ENCODE measurements at regions not wholly inside any gene's neighbourhood (a gene's known extent, or its start where the extent isn't known, plus 50 kb on each side); places are given as distances from the start of the nearest gene placed in this dataset.
"Not testable (repeated sequence)": the region's sequence is repeated elsewhere in the genome, so short reads cannot be mapped to it uniquely, and the experiment has no call there.

- no peak for DNase-seq (ENCODE audit: extremely low read depth, low read depth)
- TF ChIP-seq CTCF (IDR thresholded peaks at IDR 0.05; ENCODE audit: low read depth, low read length): no peak
Observed at GRCh38 chr12:91877022-91877421, 268.6 kb downstream of the BTG1 start.

DNA sequence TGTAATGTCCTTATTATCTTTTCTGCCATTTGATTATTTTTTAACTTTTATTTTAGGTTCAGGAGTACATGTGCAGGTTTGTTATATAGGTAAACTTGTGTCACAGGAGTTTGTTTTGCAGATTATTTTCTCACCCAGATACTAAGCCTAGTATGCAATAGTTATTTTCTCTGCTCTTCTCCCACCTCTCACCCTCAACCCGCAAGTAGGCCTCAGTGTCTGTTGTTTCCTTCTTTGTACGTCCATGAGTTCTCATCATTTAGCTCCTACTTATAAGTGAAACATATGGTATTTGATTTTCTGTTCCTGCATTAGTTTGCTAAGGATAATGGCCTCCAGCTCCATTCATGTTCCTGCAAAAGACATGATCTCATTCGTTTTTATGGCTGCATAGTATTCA, 270.0 kb downstream of the BTG1 start:
- DNase-seq (ENCODE audit: extremely low read depth, low read depth): not testable (repeated sequence)

- no peak for TF ChIP-seq CTCF (IDR thresholded peaks at IDR 0.05; ENCODE audit: low read depth, low read length)
- no peak for DNase-seq (ENCODE audit: extremely low read depth, low read depth)
Observed at GRCh38 chr12:91874086-91874865, 271.4 kb downstream of the BTG1 start.

DNA sequence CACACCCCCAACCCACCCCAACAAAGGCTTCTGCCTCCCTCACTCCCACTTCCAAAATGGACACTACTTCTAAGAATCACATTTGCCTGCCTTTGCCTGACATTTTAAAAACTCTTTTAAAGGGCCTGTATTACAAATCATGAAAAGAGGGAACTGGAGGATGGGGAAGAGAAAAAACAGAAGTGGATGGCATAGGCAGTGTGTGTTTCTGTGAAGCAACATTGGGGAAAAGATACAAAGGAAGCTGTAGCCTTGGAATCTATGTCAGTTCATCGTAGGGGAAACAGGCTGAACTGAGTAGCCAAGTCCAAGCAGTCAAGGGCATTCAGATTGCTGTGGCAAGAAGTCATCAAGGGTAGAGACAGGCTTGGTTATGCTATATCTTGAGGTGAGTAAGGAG, 273.9 kb downstream of the BTG1 start:
- DNase-seq (ENCODE audit: extremely low read depth, low read depth): no peak
- TF ChIP-seq CTCF (IDR thresholded peaks at IDR 0.05; ENCODE audit: low read depth, low read length): no peak

DNA sequence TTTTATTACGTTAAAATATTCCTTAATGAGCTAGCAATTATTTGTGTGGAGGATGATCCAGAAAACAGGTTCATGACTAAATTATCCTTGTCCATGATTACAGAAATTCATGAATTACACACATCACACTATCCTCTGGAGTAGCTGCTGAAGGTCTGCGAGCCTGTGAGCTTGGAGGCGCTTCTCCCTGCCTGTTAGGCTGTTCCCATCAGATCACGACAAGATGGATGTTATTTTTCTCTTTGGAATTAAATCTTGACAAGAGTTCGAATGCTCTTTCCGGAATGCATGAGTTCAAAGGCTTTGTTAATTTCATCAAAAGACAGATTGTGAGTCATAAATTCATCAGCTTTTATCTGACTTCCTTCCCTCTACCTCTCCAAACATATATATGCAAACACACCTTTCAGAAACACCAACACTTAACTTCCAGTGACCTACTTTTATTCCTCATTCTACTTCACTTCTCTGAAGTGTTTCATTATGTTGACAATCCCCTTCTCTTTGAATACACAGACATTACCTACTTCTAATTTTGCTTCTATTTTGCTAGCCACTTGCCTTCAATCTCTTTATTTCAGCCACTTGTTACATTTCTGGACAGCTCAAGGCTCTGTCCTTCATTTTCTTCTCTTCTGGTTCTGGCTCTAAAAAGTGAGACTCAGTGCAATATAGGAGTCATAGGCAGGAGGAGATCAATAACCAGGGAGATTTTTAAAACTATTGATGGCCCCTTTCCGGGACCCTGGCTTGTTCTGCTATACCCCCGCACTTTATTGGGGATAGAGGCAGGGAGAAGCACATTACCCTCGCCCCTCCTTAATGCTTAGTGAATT, 274.6 kb downstream of the BTG1 start:
- no peak for TF ChIP-seq CTCF (IDR thresholded peaks at IDR 0.05; ENCODE audit: low read depth, low read length)
- DNase-seq (ENCODE audit: extremely low read depth, low read depth): no peak

DNA sequence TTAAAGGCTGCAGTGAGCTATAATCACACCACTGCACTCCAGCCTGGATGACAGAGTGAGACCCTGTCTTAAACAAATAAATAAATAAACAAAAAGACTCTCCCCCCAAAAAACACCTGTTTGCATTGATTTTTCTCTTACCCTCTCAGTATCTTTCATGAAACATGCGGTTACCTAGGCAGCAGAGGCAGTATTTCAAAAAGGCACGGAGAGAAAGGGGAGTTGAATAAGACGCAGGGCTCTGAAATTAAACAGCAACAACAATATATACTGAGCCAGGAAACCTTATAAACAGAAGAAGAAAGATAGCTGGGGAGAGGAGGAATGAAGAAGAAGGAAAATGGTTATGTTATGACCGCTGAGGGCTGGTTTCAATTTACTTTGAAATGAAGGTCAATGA, 277.6 kb downstream of the BTG1 start:
- TF ChIP-seq CTCF (IDR thresholded peaks at IDR 0.05; ENCODE audit: low read depth, low read length): no peak
- DNase-seq (ENCODE audit: extremely low read depth, low read depth): no peak

DNA sequence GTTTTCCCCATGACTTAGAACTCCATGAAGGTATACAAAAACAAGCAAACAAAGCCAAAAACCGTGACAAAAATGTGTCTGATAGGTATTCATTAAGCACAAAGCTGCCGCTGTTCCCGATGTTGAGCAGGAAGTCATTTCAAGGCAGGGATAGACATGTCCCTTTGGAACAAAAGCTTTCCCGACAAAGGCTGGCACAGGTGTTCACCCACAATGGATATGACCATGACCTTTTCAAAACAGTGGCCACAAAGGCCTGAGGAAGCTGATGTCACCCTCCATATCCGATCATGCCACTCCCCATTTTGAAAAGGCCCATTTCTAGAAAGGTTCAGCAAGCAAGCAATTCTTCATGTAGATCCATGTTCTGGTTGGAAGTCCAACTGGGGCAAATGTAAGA, 279.1 kb downstream of the BTG1 start:
- DNase-seq (ENCODE audit: extremely low read depth, low read depth): no peak
- no peak for TF ChIP-seq CTCF (IDR thresholded peaks at IDR 0.05; ENCODE audit: low read depth, low read length)
